ENCODE measurements at regions not wholly inside any gene's neighbourhood (a gene's known extent, or its start where the extent isn't known, plus 50 kb on each side); places are given as distances from the start of the nearest gene placed in this dataset.

- H3K4me1 ChIP-seq (ENCODE audit: control insufficient read depth, low read depth, low read length), result no peaks in the 10 kb centered on the region
- no peak overlapping the region for H3K27ac ChIP-seq (ENCODE audit: low read length)
- H3K9ac ChIP-seq (ENCODE audit: low read length), result no peak overlapping the region
- no peaks in the 10 kb centered on the region for H3K36me3 ChIP-seq (ENCODE audit: control insufficient read depth, low read depth, low read length)
- H3K27me3 ChIP-seq (ENCODE audit: control insufficient read depth, insufficient read depth, low read length), result no peaks in the 10 kb centered on the region
- H3K9me3 ChIP-seq (ENCODE audit: control insufficient read depth, low read depth, low read length), result no peaks in the 10 kb centered on the region
- H3K4me3 ChIP-seq (ENCODE audit: low read length), result no peak overlapping the region
Measured at GRCh38 chr6:33901822-33902456, 98.1 kb upstream of the MLN start.

GRCh38 chr6:33898771-33899170 lies 95.0 kb upstream of the MLN start:
- Histone ChIP-seq H3K36me3 (ENCODE audit: control insufficient read depth, low read depth, low read length) (no peaks in the 10 kb centered on the region), H3K4me1 (ENCODE audit: control insufficient read depth, low read depth, low read length) (no peaks in the 10 kb centered on the region), H3K4me3 (ENCODE audit: low read length) (no peak overlapping the region), H3K9ac (ENCODE audit: low read length) (no peak overlapping the region), H3K27me3 (ENCODE audit: control insufficient read depth, insufficient read depth, low read length) (no peaks in the 10 kb centered on the region), H3K27ac (ENCODE audit: low read length) (no peak overlapping the region), H3K9me3 (ENCODE audit: control insufficient read depth, low read depth, low read length) (no peaks in the 10 kb centered on the region)

GRCh38 chr6:33897189-33897780 lies 93.5 kb upstream of the MLN start:
- Histone ChIP-seq H3K9me3 (ENCODE audit: control insufficient read depth, low read depth, low read length) (no peaks in the 10 kb centered on the region), H3K4me3 (ENCODE audit: low read length) (no peak overlapping the region), H3K4me1 (ENCODE audit: control insufficient read depth, low read depth, low read length) (no peaks in the 10 kb centered on the region), H3K36me3 (ENCODE audit: control insufficient read depth, low read depth, low read length) (no peaks in the 10 kb centered on the region), H3K9ac (ENCODE audit: low read length) (no peak overlapping the region), H3K27ac (ENCODE audit: low read length) (no peak overlapping the region), H3K27me3 (ENCODE audit: control insufficient read depth, insufficient read depth, low read length) (no peaks in the 10 kb centered on the region)

GRCh38 chr6:33896391-33897188 lies 92.8 kb upstream of the MLN start:
- Histone ChIP-seq H3K36me3 (ENCODE audit: control insufficient read depth, low read depth, low read length) (no peaks in the 10 kb centered on the region), H3K27ac (ENCODE audit: low read length) (no peak overlapping the region), H3K9ac (ENCODE audit: low read length) (no peak overlapping the region), H3K4me1 (ENCODE audit: control insufficient read depth, low read depth, low read length) (no peaks in the 10 kb centered on the region), H3K4me3 (ENCODE audit: low read length) (no peak overlapping the region), H3K27me3 (ENCODE audit: control insufficient read depth, insufficient read depth, low read length) (no peaks in the 10 kb centered on the region), H3K9me3 (ENCODE audit: control insufficient read depth, low read depth, low read length) (no peaks in the 10 kb centered on the region)

- no peak overlapping the region for H3K4me3 ChIP-seq (ENCODE audit: low read length)
Measured at GRCh38 chr6:33895988-33896387, 92.2 kb upstream of the MLN start.

GRCh38 chr6:33895296-33895695 lies 91.5 kb upstream of the MLN start:
- H3K27ac ChIP-seq (ENCODE audit: low read length), result no peak overlapping the region
- H3K36me3 ChIP-seq (ENCODE audit: control insufficient read depth, low read depth, low read length), result no peaks in the 10 kb centered on the region
- H3K9me3 ChIP-seq (ENCODE audit: control insufficient read depth, low read depth, low read length), result no peaks in the 10 kb centered on the region
- H3K9ac ChIP-seq (ENCODE audit: low read length), result no peak overlapping the region
- H3K4me1 ChIP-seq (ENCODE audit: control insufficient read depth, low read depth, low read length), result no peaks in the 10 kb centered on the region
- no peak overlapping the region for H3K4me3 ChIP-seq (ENCODE audit: low read length)
- no peaks in the 10 kb centered on the region for H3K27me3 ChIP-seq (ENCODE audit: control insufficient read depth, insufficient read depth, low read length)

More at GRCh38 chr6:33895988-33896387, 92.2 kb upstream of the MLN start:
- Histone ChIP-seq H3K27me3 (ENCODE audit: control insufficient read depth, insufficient read depth, low read length) (no peaks in the 10 kb centered on the region), H3K9me3 (ENCODE audit: control insufficient read depth, low read depth, low read length) (no peaks in the 10 kb centered on the region), H3K9ac (ENCODE audit: low read length) (no peak overlapping the region), H3K4me1 (ENCODE audit: control insufficient read depth, low read depth, low read length) (no peaks in the 10 kb centered on the region), H3K27ac (ENCODE audit: low read length) (no peak overlapping the region), H3K36me3 (ENCODE audit: control insufficient read depth, low read depth, low read length) (no peaks in the 10 kb centered on the region)

- Histone ChIP-seq H3K4me3 (ENCODE audit: low read length) (no peak overlapping the region), H3K27me3 (ENCODE audit: control insufficient read depth, insufficient read depth, low read length) (no peaks in the 10 kb centered on the region), H3K27ac (ENCODE audit: low read length) (no peak overlapping the region), H3K4me1 (ENCODE audit: control insufficient read depth, low read depth, low read length) (no peaks in the 10 kb centered on the region), H3K9me3 (ENCODE audit: control insufficient read depth, low read depth, low read length) (no peaks in the 10 kb centered on the region), H3K9ac (ENCODE audit: low read length) (no peak overlapping the region), H3K36me3 (ENCODE audit: control insufficient read depth, low read depth, low read length) (no peaks in the 10 kb centered on the region)
Measured at GRCh38 chr6:33894438-33894837, 90.6 kb upstream of the MLN start.

GRCh38 chr6:33892581-33893346 lies 89.0 kb upstream of the MLN start:
- Histone ChIP-seq H3K9ac (ENCODE audit: low read length) (no peak overlapping the region), H3K27me3 (ENCODE audit: control insufficient read depth, insufficient read depth, low read length) (no peaks in the 10 kb centered on the region), H3K4me1 (ENCODE audit: control insufficient read depth, low read depth, low read length) (no peaks in the 10 kb centered on the region), H3K9me3 (ENCODE audit: control insufficient read depth, low read depth, low read length) (no peaks in the 10 kb centered on the region), H3K36me3 (ENCODE audit: control insufficient read depth, low read depth, low read length) (no peaks in the 10 kb centered on the region), H3K27ac (ENCODE audit: low read length) (no peak overlapping the region), H3K4me3 (ENCODE audit: low read length) (no peak overlapping the region)

- Histone ChIP-seq H3K36me3 (ENCODE audit: control insufficient read depth, low read depth, low read length) (no peaks in the 10 kb centered on the region), H3K9me3 (ENCODE audit: control insufficient read depth, low read depth, low read length) (no peaks in the 10 kb centered on the region), H3K4me3 (ENCODE audit: low read length) (no peak overlapping the region), H3K9ac (ENCODE audit: low read length) (no peak overlapping the region), H3K27me3 (ENCODE audit: control insufficient read depth, insufficient read depth, low read length) (no peaks in the 10 kb centered on the region), H3K27ac (ENCODE audit: low read length) (no peak overlapping the region), H3K4me1 (ENCODE audit: control insufficient read depth, low read depth, low read length) (no peaks in the 10 kb centered on the region)
Measured at GRCh38 chr6:33888664-33889200, 84.9 kb upstream of the MLN start.

GRCh38 chr6:33888183-33888582 lies 84.4 kb upstream of the MLN start:
- no peaks in the 10 kb centered on the region for H3K27me3 ChIP-seq (ENCODE audit: control insufficient read depth, insufficient read depth, low read length)

GRCh38 chr6:33886673-33887144 lies 82.9 kb upstream of the MLN start:
- H3K27me3 ChIP-seq (ENCODE audit: control insufficient read depth, insufficient read depth, low read length), result no peaks in the 10 kb centered on the region
- H3K9ac ChIP-seq (ENCODE audit: low read length), result no peak overlapping the region
- H3K4me3 ChIP-seq (ENCODE audit: low read length), result no peak overlapping the region
- no peaks in the 10 kb centered on the region for H3K9me3 ChIP-seq (ENCODE audit: control insufficient read depth, low read depth, low read length)
- no peaks in the 10 kb centered on the region for H3K36me3 ChIP-seq (ENCODE audit: control insufficient read depth, low read depth, low read length)
- H3K4me1 ChIP-seq (ENCODE audit: control insufficient read depth, low read depth, low read length), result no peaks in the 10 kb centered on the region
- H3K27ac ChIP-seq (ENCODE audit: low read length), result no peak overlapping the region

More at GRCh38 chr6:33888183-33888582, 84.4 kb upstream of the MLN start:
- Histone ChIP-seq H3K9ac (ENCODE audit: low read length) (no peak overlapping the region), H3K27ac (ENCODE audit: low read length) (no peak overlapping the region), H3K4me1 (ENCODE audit: control insufficient read depth, low read depth, low read length) (no peaks in the 10 kb centered on the region), H3K4me3 (ENCODE audit: low read length) (no peak overlapping the region), H3K9me3 (ENCODE audit: control insufficient read depth, low read depth, low read length) (no peaks in the 10 kb centered on the region), H3K36me3 (ENCODE audit: control insufficient read depth, low read depth, low read length) (no peaks in the 10 kb centered on the region)
